HG03066 (cell line): ENCODE measurements at regions not wholly inside any gene's neighbourhood (a gene's known extent, or its start where the extent isn't known, plus 50 kb on each side); places are given as distances from the start of the nearest gene placed in this dataset.
A peak's percentile ranks its signal among the peaks of the same experiment; 100 is the strongest.

Source experiments
- ATAC-seq: cut with Tn5 transposase; IDR thresholded peaks from one replicate; pipeline ENCODE4 v1.9.1; 2021; ENCODE audit warnings: low read depth; ENCODE audit not compliant: unreplicated experiment

- ATAC-seq: no peak
These were observed 448.1 kb upstream of the ZNF385D start for GRCh38 chr3:22199095-22199494.

- ATAC-seq: no peak
These were observed 457.8 kb upstream of the ZNF385D start for GRCh38 chr3:22208844-22209243.

GRCh38 chr3:22209578-22209977 is 458.6 kb upstream of the ZNF385D start:
- ATAC-seq: no peak

- no peak for ATAC-seq
These were observed 459.7 kb upstream of the ZNF385D start for GRCh38 chr3:22210693-22211092.

GRCh38 chr3:22216601-22217000 is 465.6 kb upstream of the ZNF385D start:
- no peak for ATAC-seq

- ATAC-seq: no peak
These were observed 474.2 kb upstream of the ZNF385D start for GRCh38 chr3:22225161-22225560.

GRCh38 chr3:22228705-22229104 is 477.7 kb upstream of the ZNF385D start:
- no peak for ATAC-seq

- ATAC-seq: no peak
These were observed 480.1 kb upstream of the ZNF385D start for GRCh38 chr3:22231061-22231460.

- peak; percentile 63 for ATAC-seq
These were observed 485.7 kb upstream of the ZNF385D start for GRCh38 chr3:22236490-22237270.

- no peak for ATAC-seq
These were observed 488.0 kb upstream of the ZNF385D start for GRCh38 chr3:22239011-22239410.

GRCh38 chr3:22241110-22241509 is 490.1 kb upstream of the ZNF385D start:
- no peak for ATAC-seq

- no peak for ATAC-seq
These were observed 493.9 kb upstream of the ZNF385D start for GRCh38 chr3:22244761-22245521.

- ATAC-seq: no peak
These were observed 495.0 kb upstream of the ZNF385D start for GRCh38 chr3:22245811-22246583.

- no peak for ATAC-seq
These were observed 498.6 kb upstream of the ZNF385D start for GRCh38 chr3:22249658-22250057.

- no peak for ATAC-seq
These were observed 506.2 kb upstream of the ZNF385D start for GRCh38 chr3:22257252-22257651.

- no peak for ATAC-seq
These were observed 511.4 kb upstream of the ZNF385D start for GRCh38 chr3:22262386-22262785.

GRCh38 chr3:22263042-22263441 is 512.0 kb upstream of the ZNF385D start:
- no peak for ATAC-seq

GRCh38 chr3:22265403-22265802 is 514.4 kb upstream of the ZNF385D start:
- ATAC-seq: no peak

- ATAC-seq: no peak
These were observed 518.8 kb upstream of the ZNF385D start for GRCh38 chr3:22269831-22270230.

GRCh38 chr3:22276351-22276750 is 525.3 kb upstream of the ZNF385D start:
- no peak for ATAC-seq

- no peak for ATAC-seq
These were observed 533.5 kb upstream of the ZNF385D start for GRCh38 chr3:22284559-22284958.
